Stimulated activated CD4-positive, alpha-beta T cell treated with anti-CD3 and anti-CD28 coated beads, Interleukin-4, amount 100 ng/mL, for 4 hours (primary cell): ENCODE measurements at regions not wholly inside any gene's neighbourhood (a gene's known extent, or its start where the extent isn't known, plus 50 kb on each side); places are given as distances from the start of the nearest gene placed in this dataset.

ENCODE experiments used
- DNase-seq, 2 experiments: peaks; one replicate each; pipeline ENCODE4 v3.0.0-alpha.2; 2020

GRCh38 chr12:67593041-67593440 is 55.5 kb upstream of the DYRK2 start:
- DNase-seq = no peak

DNA sequence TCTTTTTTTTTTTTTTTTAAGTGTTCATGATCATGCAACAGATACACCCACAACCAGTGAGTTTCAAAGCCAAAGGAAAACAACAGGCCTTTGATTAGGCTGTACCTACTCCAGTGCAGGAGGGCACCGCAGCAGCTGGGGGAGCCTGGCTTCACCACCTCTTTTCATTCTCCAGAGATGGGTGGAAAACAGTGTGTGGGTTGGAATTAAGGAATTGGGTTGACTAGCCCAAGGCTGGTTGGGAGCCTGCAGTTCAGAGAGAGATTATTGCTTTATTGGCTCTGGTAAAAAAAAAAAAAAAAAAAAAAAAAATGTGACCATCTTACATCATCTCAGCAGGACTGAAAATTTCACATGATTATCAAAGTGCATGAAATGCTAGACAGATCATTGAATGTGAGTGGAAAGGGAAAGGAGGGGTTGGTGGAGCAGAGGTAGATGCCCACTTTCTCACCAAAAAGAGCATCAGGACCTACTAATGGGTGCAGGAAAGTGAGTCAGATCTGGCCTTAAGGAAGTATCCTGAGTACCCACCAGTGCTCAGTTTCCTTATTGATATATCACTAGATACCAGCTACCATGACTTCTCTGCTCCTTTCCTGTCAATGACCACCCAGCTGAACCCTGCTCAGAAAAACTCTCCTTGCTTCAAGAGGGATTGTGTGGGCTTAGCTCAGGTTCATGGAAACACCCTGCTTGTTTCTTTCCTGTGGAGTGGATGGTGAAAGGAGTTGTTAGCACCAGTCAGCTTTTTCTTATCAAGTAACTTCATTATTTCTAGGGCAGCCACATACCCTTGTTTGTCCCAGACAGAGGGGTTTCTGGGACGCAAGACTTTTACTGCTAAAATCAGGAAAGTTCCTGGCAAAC is 54.8 kb upstream of the DYRK2 start:
- DNase-seq = no peak

GRCh38 chr12:67594888-67595287 is 53.7 kb upstream of the DYRK2 start:
- DNase-seq = no peak

DNA sequence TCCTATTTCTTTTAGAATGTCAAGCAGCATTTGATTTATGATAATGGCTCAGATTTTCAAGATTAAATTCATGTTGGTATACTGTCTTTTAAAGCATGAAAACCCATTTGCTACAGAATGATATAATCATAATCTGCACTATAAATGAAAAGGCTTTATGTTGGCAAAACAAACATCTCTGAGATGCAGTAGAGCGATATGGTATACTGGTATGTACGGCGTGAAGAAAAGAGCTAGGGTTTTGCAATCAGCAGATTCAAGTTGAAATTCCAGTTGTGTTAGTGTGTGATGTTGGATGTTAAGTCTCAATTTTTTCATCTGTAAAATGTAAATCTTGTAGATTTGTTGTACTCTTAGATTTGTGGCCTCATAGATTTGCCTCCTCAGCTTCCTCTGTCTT is 53.2 kb upstream of the DYRK2 start:
- DNase-seq = no peak

- no peak for DNase-seq
Observed at GRCh38 chr12:67598598-67598997, 49.9 kb upstream of the DYRK2 start.
